HG02763 (cell line): ENCODE measurements at regions not wholly inside any gene's neighbourhood (a gene's known extent, or its start where the extent isn't known, plus 50 kb on each side); places are given as distances from the start of the nearest gene placed in this dataset.
A peak's percentile ranks its signal among the peaks of the same experiment; 100 is the strongest.

Experiments
- ATAC-seq: cut with Tn5 transposase; IDR thresholded peaks from one replicate; pipeline ENCODE4 v1.9.1; 2021; ENCODE audit warnings: mild to moderate bottlenecking, moderate library complexity; ENCODE audit not compliant: unreplicated experiment

DNA sequence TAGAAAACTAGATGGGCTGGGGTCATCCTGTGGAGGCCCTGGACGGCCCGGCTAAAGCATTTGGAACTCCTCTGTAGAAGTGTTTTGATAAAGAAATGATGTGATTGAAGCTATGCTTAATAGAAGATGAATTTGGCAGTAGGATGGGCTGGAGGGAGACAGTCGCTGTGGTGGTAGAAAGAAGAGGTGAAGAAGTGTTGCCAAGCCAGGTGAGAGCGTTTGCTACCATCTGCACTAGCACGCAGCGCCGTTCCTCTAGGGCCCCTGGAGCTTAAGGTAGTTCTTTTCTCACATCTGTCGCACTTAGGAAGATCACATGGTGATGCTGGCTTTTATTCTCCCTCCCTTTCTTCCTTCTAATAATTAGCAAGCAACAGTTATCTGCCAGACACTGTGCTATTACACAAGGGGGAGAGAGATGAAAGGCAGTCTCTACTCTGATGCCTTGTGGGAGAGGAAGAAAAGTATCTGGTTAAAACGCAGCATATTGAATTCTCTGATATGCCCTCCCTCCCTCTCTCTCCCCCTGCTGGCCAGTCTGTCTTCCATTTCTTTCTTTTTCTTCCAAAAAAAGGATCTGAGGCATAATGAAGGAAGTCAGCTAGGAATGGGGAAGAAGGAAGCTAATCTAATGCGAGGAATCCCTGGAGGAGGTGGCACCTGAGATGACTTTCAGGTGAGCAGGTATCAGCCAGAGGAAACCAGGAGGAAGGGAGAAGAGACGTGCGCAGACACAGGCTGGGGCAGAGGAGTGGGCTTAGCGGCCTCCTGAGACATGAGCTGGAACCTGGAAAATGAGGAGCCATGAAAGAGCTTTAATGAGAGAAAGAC, 162.3 kb upstream of the KLF14 start:
- no peak for ATAC-seq

DNA sequence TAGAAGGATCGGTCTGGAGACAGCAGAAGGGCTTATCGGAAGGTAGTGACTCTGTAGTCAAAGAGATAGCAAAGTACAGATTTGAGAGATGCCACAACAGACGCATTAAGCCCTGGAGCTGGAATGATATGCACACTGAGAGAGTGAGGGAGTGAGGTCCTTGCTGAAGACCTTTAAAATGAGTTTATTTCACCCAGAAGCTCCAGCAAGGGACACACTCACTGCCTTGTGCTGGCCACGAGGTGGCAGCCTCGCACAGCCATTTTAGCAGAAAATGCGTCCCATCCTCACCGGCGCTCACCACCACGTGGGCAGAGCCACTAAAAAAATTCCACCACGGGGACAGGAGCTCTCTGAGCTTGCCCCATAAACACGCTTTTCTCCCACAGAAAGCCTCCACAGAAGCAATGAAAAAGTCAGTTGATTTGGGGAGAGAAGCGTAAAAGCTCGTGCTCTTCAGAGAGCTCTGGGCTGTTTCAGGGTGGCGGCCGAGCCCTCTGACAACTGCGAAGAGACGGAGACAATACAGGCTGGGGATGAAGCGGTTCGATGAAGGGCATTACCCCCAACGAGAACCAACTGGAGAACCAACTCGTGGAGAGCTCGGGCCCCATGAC, 163.0 kb upstream of the KLF14 start:
- peak; percentile 39 for ATAC-seq

DNA sequence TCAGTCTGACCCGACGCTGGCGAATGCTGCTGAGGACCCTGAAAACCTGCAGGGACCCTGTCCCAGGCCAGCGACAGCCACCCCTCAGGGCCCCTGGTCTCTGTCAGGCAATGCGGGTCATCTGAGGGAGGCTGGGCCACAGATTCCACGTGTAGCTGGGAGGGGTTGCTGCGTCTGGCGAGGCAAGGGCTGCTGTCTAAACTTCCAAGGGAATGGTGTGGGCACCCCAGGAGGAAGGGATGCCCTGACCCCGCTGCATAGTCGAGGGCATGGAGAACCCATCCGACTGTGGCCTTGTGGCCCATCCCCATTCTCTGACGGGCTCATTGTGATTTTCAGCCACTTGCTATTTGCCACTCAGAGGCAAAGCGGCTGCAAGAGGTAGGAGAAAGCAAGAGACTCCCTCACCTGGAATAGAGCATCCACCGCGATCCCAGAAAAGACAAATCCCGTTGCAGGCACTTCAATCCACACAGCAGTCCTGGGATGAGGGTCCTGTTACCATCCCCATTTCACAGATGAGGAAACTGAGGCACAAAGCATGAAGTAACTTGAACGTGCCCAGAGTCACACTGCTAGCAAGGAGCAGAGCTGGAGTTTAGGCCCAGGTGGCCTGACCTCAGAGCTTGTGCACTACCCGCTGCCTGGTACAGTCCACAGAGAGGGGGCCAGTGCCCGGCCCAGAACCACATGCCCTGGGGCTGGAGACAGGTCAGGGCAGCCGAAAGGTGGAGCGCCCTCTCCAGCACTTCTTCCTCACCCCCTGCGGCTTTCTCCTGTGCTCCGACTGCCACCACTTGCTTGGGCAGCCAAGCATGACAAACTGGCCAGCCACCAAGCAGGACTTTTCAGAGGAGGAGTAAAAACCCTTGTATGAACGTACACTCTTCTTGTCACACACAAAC, 163.8 kb upstream of the KLF14 start:
- no peak for ATAC-seq

DNA sequence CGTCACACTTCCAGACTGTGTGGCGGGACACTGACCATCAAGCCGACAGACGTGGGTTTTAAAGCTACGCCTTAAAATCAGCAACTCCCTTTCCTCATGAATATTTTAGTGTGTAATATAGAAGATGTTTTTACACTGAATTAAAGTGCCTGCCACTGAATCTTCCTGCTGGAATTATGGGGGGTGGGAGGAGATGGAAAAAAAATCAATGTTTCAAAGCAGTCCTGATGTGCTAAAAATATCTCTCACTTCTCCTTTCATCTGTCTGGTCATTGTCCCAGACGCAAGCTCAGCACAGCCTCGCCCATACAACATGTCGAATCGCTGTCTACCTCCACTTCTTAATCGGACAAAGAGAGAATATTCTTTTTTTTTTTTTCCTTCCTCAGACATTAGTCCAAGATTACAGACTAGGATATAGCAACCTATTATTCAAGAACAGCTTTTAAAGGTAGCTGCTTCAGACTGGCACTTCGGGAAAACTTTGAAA, 165.1 kb upstream of the KLF14 start:
- ATAC-seq = no peak

DNA sequence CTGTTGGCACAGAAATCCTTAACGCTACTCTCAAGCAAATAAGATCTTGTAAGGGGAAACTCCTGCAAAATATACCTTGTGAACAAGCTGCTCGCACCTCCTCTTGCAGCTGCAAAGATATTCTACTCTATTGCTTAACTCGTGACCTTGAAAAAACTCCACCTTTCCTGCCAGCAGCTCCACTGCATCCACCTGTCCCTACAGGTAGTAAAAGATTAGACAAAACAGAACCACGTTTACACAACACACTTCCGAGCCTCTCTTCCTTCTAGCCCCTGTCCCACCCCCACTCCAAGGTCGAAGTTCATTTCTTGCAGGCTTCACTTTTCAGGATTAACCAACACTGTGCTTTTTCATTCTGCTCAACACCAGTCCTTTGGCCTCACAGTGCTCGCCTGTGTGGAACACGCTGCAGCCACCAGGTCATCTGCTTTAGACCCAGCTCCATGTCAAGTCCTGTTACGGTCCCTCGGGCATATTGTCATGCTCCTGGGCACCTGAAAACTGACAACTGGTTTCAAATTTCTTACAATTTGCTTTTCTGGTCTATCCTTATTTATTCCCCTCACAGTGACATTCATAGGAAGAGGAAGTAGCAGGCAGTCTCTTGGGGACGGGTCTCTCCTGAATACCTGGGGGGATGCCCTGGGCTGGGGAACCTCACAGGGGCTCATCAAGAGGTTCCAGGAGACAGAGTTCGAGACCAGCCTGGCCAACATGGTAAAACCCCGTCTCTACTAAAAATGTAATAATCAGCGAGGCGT, 165.8 kb upstream of the KLF14 start:
- ATAC-seq = no peak

DNA sequence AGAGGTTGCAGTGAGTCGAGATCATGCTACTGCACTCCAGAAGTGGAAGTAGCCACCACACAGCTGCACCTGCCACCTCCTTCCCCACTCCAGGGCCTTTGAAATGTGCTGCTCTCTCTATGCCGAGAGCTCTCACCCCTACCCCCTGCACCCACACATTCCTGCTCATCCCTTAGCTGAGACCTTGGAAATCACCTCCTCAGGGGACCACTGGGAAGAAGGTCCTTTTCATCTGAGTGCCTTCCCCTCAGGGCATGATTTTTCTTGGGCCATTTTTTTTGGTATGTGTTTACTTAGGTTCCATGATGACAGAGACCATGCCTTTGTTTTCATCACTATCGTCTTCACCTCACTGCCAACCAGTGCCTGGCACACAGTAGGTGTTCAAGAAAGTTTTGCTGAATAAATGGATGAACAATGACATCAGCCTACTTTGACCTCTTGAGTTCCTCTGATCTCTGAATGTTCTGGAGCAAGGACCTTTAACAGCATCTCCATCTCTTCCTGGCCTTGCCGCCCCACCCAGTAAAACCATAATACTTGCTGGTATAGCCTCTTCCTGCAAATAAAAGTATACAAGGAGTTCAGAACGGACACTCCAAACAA, 166.6 kb upstream of the KLF14 start:
- no peak for ATAC-seq

DNA sequence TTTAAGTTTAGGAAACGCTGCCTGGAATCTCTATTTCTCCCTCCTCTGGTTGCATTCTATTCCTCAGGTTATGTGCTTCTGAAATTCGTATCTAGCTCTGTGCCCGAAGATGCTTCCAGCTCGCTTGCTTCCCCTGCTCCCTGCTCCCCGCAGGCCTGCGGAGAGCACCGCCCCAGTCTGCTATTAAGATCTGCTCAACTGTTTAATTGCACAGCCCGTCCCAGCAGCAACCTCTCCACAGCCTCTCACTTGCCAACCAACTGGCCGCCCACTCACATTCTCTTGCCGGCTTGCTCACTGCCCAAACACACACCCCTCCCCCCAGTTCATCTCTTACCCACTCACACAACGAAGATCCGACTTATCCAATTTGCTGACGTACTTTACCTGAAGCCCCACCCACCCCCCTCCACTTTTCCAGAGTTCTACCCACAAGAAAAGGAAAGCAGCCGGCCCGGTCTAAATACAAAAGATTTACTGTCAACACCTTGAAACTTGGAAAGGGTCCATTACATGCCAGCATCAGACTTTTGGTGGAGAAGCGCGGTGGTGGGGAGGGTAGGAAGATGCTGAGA, 167.3 kb upstream of the KLF14 start:
- no peak for ATAC-seq

DNA sequence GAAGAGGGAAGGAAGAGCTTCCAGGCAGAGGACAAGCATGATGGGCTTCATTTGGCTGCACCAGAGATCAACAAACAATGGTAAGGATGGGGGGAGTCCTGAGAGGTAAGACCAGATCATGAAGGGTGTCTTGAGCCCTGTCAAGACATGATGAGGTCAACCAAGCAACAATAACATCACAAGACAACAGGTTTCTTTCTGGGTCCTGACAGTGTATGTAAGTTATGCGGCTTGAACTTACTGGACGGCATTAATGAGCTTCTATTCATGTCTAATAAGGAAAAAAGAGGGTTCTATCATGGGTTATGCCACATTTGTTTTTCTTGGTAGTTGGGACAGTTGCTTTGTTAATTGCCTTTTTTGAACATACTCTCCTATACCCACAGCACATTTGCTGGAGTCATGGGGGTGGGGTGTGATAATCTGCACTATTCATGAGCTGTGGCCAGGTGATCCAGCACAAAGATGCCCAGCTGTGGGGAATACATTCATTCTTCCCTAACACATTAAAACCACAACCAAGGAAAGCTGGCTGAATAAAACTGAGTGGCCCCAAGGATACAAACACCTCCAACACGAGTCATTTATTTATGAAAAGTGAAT, 168.8 kb upstream of the KLF14 start:
- no peak for ATAC-seq

DNA sequence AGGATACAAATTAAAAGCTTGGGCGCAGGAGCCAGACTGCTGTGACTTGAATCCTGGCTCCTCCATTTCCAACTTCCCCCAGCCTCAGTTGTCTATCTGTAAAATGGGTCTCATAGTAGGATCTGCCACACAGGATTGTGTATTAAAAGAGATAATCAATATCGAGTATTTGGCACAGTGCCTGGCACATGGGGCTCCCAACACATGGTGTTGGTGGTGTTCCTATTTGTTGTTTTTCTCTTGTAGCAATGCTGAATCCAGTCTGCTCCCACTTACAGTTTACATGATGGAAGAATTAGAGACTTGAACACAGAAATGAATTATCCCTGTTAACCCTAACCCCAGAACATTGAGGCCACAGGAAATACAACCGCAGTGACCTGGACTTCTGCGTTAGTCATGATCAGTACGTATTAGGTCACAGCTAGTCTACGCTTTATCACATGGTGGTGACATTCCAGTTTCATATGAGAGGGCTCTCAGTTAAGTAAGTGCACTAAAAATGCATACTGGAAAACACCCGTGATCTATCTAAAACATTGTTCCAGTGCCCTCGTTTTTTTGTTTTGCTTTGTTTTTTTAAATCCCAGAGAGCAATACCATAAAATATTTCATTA, 169.5 kb upstream of the KLF14 start:
- ATAC-seq = no peak

DNA sequence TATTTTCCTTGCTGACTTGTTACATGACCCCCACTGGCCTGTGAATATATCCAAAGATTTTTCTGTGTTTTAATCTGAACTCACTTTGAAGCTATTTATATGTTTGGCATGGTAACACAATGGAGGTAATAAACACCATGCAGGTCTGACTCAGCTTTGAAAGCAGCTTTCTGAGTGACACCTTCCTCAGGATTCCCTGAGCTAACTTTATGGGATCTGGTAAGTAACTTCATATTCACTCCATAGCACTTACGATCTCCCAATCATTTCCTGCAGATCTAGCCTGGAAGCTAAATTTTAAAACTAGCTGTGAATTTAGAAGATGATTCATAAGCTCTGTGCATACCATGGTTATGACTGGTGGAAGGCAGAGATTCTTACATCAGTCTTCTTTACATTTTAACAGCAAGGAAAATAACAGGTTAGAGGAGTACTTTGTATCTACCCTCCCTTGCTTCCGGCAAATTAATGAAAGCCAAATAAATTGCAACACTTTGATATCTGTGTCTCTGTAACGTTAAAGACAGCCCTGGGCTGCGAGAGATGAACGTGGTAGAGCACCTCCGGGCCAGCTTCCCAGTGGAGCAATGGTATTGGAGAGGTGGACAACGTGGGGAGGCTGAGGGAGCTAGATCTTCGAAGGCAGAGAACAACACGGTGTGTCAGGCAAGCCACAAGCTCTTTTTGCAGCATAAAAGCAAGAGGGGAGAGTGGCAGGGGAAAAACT, 170.2 kb upstream of the KLF14 start:
- ATAC-seq = no peak

DNA sequence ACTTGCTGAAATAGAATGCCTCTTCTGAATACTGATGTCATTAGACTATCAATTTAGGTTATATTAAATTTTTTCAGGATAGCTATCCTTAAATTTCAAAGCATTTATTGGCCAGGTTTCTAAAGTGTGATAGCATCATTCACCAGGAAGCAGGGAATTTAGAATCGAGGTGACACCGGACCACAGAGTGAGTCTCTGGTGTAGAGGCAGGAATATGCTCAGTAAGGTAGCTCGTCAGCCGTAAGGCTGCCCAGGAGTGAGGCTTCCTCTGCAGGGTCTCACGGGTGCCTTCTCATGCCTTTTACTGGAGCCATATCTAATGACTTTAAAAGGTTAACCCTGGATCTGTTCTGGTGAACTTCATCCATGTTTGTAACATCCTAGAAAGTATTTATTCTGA, 170.8 kb upstream of the KLF14 start:
- no peak for ATAC-seq

DNA sequence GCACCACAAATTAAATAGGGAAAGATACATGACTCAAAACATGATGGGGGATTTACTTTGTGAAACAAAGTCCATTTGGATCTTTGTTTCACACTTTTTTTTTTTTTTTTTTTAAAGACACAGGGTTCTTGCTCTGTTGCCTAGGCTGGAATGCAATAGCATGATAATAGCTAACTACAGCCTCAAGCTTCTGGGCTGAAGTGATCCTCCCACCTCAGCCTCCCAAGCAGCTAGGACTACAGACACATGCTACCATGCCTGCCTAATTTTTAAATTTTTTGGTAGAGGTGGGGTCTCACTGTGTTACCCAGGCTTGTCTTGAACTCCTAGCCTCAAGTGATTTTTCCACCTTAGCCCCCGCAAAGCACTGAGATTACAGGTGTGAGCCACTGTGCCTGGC, 172.6 kb upstream of the KLF14 start:
- no peak for ATAC-seq

DNA sequence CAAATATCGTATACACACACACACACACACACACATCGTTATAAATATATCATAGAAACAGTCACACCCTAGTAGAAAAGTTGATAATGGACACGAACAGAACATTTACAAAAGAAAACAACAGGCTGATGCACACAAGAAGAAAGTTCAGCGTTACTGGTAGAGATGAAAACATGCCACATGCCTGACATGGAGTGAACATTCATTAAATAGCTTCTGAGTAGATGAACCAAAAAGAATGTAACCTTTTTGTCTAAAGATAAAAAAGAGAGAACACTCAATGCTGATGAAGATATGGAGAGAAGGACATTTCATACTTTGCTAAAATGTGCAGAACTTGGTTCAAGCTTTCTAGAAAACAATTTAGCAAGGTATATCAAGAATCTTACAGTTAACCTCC, 173.4 kb upstream of the KLF14 start:
- no peak for ATAC-seq

DNA sequence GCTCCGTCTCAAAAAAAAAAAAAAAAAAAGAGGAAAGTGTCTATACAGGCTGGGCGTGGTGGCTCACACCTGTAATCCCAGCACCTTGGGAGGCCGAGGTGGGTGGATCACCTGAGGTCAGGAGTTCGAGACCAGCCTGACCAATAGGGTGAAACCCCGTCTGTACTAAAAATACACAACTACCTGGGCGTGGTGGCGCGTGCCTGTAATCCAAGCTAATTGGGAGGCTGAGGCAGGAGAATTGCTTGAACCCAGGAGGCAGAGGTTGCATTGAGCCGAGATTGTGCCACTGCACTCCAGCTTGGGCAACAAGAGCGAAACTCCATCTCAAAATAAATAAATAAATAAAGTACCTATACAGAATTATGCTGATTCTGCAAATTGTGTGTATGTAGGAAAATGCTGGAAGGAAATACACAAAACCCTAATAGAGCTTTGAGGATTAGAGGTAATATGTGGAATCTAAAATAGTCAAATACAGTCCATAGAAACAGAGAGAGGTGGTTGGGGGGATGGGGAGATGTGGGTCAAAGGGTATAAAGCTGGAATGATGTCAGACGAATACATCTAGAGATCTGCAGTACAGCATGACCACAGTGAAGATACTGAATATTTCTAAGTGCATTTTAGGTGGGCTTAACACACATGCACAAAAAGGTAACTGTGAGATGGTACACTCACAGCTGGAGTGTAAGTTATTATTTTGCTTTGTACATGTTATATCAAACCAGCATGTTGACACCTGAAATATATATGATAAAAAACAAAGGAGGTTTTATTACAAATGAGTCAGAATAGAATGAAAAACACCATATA, 174.5 kb upstream of the KLF14 start:
- no peak for ATAC-seq

DNA sequence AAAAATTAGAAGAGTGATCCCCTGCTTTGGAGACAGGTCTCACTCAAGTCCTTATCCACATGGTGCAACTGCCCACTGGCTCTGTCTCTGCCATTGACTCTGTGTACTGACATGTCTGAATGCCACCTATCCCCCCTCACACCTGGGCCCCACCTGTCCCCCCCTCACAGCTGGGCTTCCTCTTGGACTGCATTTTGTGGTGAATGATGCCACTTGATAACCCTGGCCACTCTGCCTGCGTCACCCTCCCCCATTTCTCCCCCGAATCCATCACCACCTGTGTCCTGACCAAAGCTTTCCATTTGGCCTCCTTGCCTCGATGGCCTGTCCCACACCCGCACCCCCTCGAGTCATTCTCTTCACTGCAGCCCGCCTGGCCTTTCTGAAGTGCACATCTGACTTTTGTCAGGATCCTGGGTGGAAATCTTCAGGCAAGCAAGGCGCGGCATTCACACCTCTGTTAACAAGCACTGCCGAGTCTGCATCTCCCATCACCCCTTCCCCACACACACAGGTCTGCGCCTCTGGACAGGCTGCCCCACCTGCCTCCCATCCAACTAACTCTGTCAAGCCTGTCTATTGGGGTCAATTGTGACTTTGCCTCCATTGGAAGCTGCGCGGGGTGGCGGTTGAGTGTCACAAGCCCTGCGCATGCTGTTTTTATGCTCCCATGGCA, 175.3 kb upstream of the KLF14 start:
- ATAC-seq = no peak

DNA sequence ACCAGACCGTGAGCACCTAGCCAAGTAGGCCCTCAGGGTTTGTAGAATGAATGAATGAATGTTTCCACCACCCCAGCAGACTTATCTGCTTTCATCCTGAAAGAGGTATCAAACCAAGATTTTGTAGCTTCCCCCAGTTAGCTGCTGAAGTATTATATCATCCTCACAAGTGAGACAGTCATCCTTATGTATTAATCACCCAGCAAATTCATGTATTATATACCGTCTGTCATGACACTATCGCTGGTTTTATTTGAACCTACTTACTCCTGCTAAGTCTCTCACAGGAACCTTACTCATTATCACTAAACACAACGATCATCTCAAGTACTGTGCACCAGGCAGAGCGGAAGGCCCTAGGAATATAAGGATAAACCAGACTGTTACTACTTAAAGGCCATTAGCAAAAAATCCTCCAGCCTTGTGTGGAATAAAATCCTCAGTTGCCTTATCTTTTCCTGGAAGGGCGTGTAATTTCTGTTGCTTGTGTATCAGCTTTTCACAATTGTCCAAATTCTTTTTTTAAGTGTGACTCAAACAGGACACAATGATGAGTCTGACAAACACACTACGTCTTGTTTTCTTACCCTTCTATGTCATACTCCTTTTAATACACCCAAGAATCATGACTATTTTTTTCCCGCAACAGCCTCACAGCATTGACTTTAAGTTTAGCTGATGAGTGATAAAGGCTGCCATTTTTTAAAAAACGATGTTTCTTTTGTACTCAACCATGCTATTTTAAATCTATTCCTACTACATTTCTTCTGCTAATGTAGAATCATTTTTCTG, 176.1 kb upstream of the KLF14 start:
- ATAC-seq = no peak
